ENCODE measurements at regions not wholly inside any gene's neighbourhood (a gene's known extent, or its start where the extent isn't known, plus 50 kb on each side); places are given as distances from the start of the nearest gene placed in this dataset.

GRCh38 chr5:165134155-165134554, 1628.7 kb downstream of the MAT2B start:
- no peak overlapping the region for H3K9ac ChIP-seq (ENCODE audit: low read length)
- H3K27me3 ChIP-seq (ENCODE audit: low read length): no peaks in the 10 kb centered on the region; the same call in 1 of the 2 replicates
- no peaks in the 10 kb centered on the region for H3K36me3 ChIP-seq (ENCODE audit: low read length)
- no peaks in the 10 kb centered on the region for H3K9me3 ChIP-seq (ENCODE audit: insufficient read depth, low read length)
- H3K27ac ChIP-seq (ENCODE audit: low read depth, low read length): no peak overlapping the region
- H2AFZ ChIP-seq (ENCODE audit: low read depth, low read length, severe bottlenecking): no peak overlapping the region
- H3F3A ChIP-seq (ENCODE audit: insufficient read depth): no peaks in the 10 kb centered on the region
- H3K9me2 ChIP-seq (replicated peaks; ENCODE audit: insufficient read depth, low read length): no peaks in the 10 kb centered on the region
- H3K4me2 ChIP-seq (ENCODE audit: low read depth, low read length, poor library complexity, severe bottlenecking): no peak overlapping the region
- H4K20me1 ChIP-seq (ENCODE audit: low read depth, low read length): no peaks in the 10 kb centered on the region
- TF ChIP-seq EZH2phosphoT487 (conservative IDR thresholded peaks at IDR 0.05; ENCODE audit: low read length) (no peak), CTCF (IDR thresholded peaks at IDR 0.05; ENCODE audit: insufficient read depth, low read length, poor library complexity, severe bottlenecking) (no peak)
- H3K4me3 ChIP-seq (ENCODE audit: insufficient read depth, low read length, poor library complexity, severe bottlenecking): no peak overlapping the region
- no peaks in the 10 kb centered on the region for H3K79me2 ChIP-seq (ENCODE audit: insufficient read depth, low read length)

GRCh38 chr5:165135565-165135964, 1630.1 kb downstream of the MAT2B start:
- H3K4me3 ChIP-seq (ENCODE audit: insufficient read depth, low read length, poor library complexity, severe bottlenecking): no peak overlapping the region
- TF ChIP-seq EZH2phosphoT487 (conservative IDR thresholded peaks at IDR 0.05; ENCODE audit: low read length) (no peak), CTCF (IDR thresholded peaks at IDR 0.05; ENCODE audit: insufficient read depth, low read length, poor library complexity, severe bottlenecking) (no peak)
- H3K9ac ChIP-seq (ENCODE audit: low read length): no peak overlapping the region
- no peak overlapping the region for H3K27ac ChIP-seq (ENCODE audit: low read depth, low read length)
- no peak overlapping the region for H2AFZ ChIP-seq (ENCODE audit: low read depth, low read length, severe bottlenecking)
- H3K9me3 ChIP-seq (ENCODE audit: insufficient read depth, low read length): no peaks in the 10 kb centered on the region
- H3K4me2 ChIP-seq (ENCODE audit: low read depth, low read length, poor library complexity, severe bottlenecking): no peak overlapping the region
- no peaks in the 10 kb centered on the region; the same call in 1 of the 2 replicates for H3K27me3 ChIP-seq (ENCODE audit: low read length)
- H3F3A ChIP-seq (ENCODE audit: insufficient read depth): no peaks in the 10 kb centered on the region
- H4K20me1 ChIP-seq (ENCODE audit: low read depth, low read length): no peaks in the 10 kb centered on the region
- H3K9me2 ChIP-seq (replicated peaks; ENCODE audit: insufficient read depth, low read length): no peaks in the 10 kb centered on the region
- no peaks in the 10 kb centered on the region for H3K36me3 ChIP-seq (ENCODE audit: low read length)
- no peaks in the 10 kb centered on the region for H3K79me2 ChIP-seq (ENCODE audit: insufficient read depth, low read length)

GRCh38 chr5:165137701-165138100, 1632.3 kb downstream of the MAT2B start:
- Histone ChIP-seq H2AFZ (ENCODE audit: low read depth, low read length, severe bottlenecking) (no peak overlapping the region), H3K79me2 (ENCODE audit: insufficient read depth, low read length) (no peaks in the 10 kb centered on the region), H3K9me3 (ENCODE audit: insufficient read depth, low read length) (no peaks in the 10 kb centered on the region), H3F3A (ENCODE audit: insufficient read depth) (no peaks in the 10 kb centered on the region), H3K9me2 (replicated peaks; ENCODE audit: insufficient read depth, low read length) (no peaks in the 10 kb centered on the region), H4K20me1 (ENCODE audit: low read depth, low read length) (no peaks in the 10 kb centered on the region), H3K4me2 (ENCODE audit: low read depth, low read length, poor library complexity, severe bottlenecking) (no peak overlapping the region), H3K27ac (ENCODE audit: low read depth, low read length) (no peak overlapping the region), H3K9ac (ENCODE audit: low read length) (no peak overlapping the region), H3K4me3 (ENCODE audit: insufficient read depth, low read length, poor library complexity, severe bottlenecking) (no peak overlapping the region), H3K27me3 (ENCODE audit: low read length) (no peaks in the 10 kb centered on the region; the same call in 1 of the 2 replicates), H3K36me3 (ENCODE audit: low read length) (no peaks in the 10 kb centered on the region)
- no peak for TF ChIP-seq EZH2phosphoT487 (conservative IDR thresholded peaks at IDR 0.05; ENCODE audit: low read length)
- TF ChIP-seq CTCF (IDR thresholded peaks at IDR 0.05; ENCODE audit: insufficient read depth, low read length, poor library complexity, severe bottlenecking): no peak

Data from SU-DHL-6 (cell line).